Neuronal stem cell (in vitro differentiated cells): ENCODE measurements at regions not wholly inside any gene's neighbourhood (a gene's known extent, or its start where the extent isn't known, plus 50 kb on each side); places are given as distances from the start of the nearest gene placed in this dataset.
"Not testable (repeated sequence)": the region's sequence is repeated elsewhere in the genome, so short reads cannot be mapped to it uniquely, and the experiment has no call there.

Experiments
- DNase-seq: peaks from one replicate; pipeline ENCODE4 v3.0.0-alpha.2; 2013; ENCODE audit warnings: low spot score
- H2AFZ ChIP-seq: one replicate; pipeline ENCODE4 v1.6.1; 2013; ENCODE audit warnings: mild to moderate bottlenecking, low read length, inconsistent platforms
- H2AK5ac ChIP-seq: 2 replicates; pipeline ENCODE4 v1.6.1; 2013; ENCODE audit warnings: low read depth, mild to moderate bottlenecking, inconsistent platforms, low read length, moderate library complexity, mixed read lengths
- H2BK120ac ChIP-seq: 2 replicates; pipeline ENCODE4 v1.6.1; 2013; ENCODE audit warnings: low read depth, mild to moderate bottlenecking, inconsistent platforms, low read length, moderate library complexity, mixed read lengths
- H2BK12ac ChIP-seq: one replicate; pipeline ENCODE4 v1.6.1; 2013; ENCODE audit warnings: low read length, inconsistent platforms
- H2BK15ac ChIP-seq: 2 replicates; pipeline ENCODE4 v1.6.1; 2013; ENCODE audit warnings: mild to moderate bottlenecking, low read length, inconsistent platforms, mixed read lengths
- H2BK5ac ChIP-seq: one replicate; pipeline ENCODE4 v1.6.1; 2013; ENCODE audit warnings: inconsistent platforms, mild to moderate bottlenecking, low read length, moderate library complexity
- H3K14ac ChIP-seq: one replicate; pipeline ENCODE4 v1.6.1; 2013; ENCODE audit warnings: low read length, inconsistent platforms
- H3K18ac ChIP-seq: 2 replicates; pipeline ENCODE4 v1.6.1; 2013; ENCODE audit warnings: low read length, inconsistent platforms
- H3K23ac ChIP-seq: 2 replicates; pipeline ENCODE4 v1.6.1; 2013; ENCODE audit warnings: low read depth, mild to moderate bottlenecking, mixed read lengths, low read length, inconsistent platforms; ENCODE audit not compliant: poor library complexity
- H3K27ac ChIP-seq: replicated peaks from 3 replicates; pipeline ENCODE4 v1.5.1; 2013; ENCODE audit warnings: low read length, inconsistent platforms
- H3K27me3 ChIP-seq, 3 experiments: 2 replicates each; pipeline ENCODE4 v1.6.1; 2013; ENCODE audit warnings: low read length in 3 of 3, mild to moderate bottlenecking in 2 of 3, inconsistent platforms in 1 of 3, low read depth in 1 of 3, mixed read lengths in 1 of 3, moderate library complexity in 1 of 3; ENCODE audit not compliant: control insufficient read depth in 3 of 3, insufficient read depth in 3 of 3
- H3K36me3 ChIP-seq, 2 donors: replicated peaks in 1 of 2; 2 replicates each; pipeline ENCODE4 v1.6.1; 2013; ENCODE audit warnings: low read length in 2 of 2; ENCODE audit not compliant: control insufficient read depth in 2 of 2, insufficient read depth in 2 of 2
- H3K4ac ChIP-seq: 2 replicates; pipeline ENCODE4 v1.6.1; 2013; ENCODE audit warnings: inconsistent platforms, mild to moderate bottlenecking, low read length, moderate library complexity
- H3K4me1 ChIP-seq, 2 donors: 1 replicate in 1 of 2; 2 replicates in 1 of 2; pipeline ENCODE4 v1.6.1; 2013; ENCODE audit warnings: low read length in 2 of 2, low read depth in 1 of 2; ENCODE audit not compliant: control insufficient read depth in 2 of 2, insufficient read depth in 1 of 2
- H3K4me2 ChIP-seq: one replicate; pipeline ENCODE4 v1.6.1; 2013; ENCODE audit warnings: mild to moderate bottlenecking, low read length, inconsistent platforms; ENCODE audit not compliant: insufficient read depth, poor library complexity, severe bottlenecking
- H3K4me3 ChIP-seq, 2 donors: 2 replicates each; pipeline ENCODE4 v1.5.1; 2013; ENCODE audit warnings: low read length in 2 of 2, mild to moderate bottlenecking in 2 of 2, inconsistent platforms in 1 of 2, moderate library complexity in 1 of 2
- H3K79me1 ChIP-seq: one replicate; pipeline ENCODE4 v1.6.1; 2013; ENCODE audit warnings: low read depth, mild to moderate bottlenecking, inconsistent platforms, low read length, moderate library complexity
- H3K9ac ChIP-seq: one replicate; pipeline ENCODE4 v1.6.1; 2013; ENCODE audit warnings: mild to moderate bottlenecking, low read depth, low read length, inconsistent platforms; ENCODE audit not compliant: poor library complexity
- H3K9me3 ChIP-seq, 2 donors: replicated peaks in 1 of 2; 2 replicates each; pipeline versions ENCODE3 to v1.6.1; 2013; ENCODE audit warnings: low read length in 2 of 2, mild to moderate bottlenecking in 2 of 2, inconsistent platforms in 1 of 2, low read depth in 1 of 2, mixed read lengths in 1 of 2, moderate library complexity in 1 of 2; ENCODE audit not compliant: control insufficient read depth in 2 of 2, insufficient read depth in 1 of 2
- H4K8ac ChIP-seq: one replicate; pipeline ENCODE4 v1.6.1; 2013; ENCODE audit warnings: low read depth, mild to moderate bottlenecking, inconsistent platforms, low read length, moderate library complexity
- H4K91ac ChIP-seq: one replicate; pipeline ENCODE4 v1.6.1; 2013; ENCODE audit warnings: low read length, low read depth, mild to moderate bottlenecking, inconsistent platforms; ENCODE audit not compliant: poor library complexity
- WGBS, 2 donors: extraction: QIAGEN DNeasy Blood & Tissue Kit; methylation state at CpG; one replicate each; pipeline ENCODE4 v1.1.7; 2013; ENCODE audit warnings: missing lambda C conversion rate in 2 of 2, mixed read lengths in 1 of 2; ENCODE audit not compliant: insufficient read length in 2 of 2, insufficient replicate concordance in 1 of 2; ENCODE audit errors: extremely low coverage in 2 of 2; 5-methylcytosine and 5-hydroxymethylcytosine counted together

DNA sequence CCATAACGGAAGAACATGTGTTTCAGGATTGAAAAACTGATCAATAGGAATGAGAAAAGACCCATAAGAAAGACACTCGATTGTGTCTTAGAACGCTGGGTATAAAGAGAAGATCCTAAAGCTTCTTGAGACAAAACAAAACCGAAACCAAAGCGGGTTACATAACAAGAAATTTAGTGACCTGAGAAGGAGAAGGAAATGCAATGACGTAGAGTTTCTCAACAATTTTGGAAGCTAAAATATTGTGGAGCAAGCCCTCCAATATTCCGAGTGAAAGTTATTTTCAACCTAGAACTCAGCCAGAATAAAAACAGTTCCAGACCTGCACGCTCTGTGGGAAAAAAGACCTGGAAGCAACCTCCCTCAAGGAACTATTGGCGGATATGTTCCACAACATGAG is 81.9 kb upstream of the FREM1 start:
- H4K91ac ChIP-seq: no peak overlapping the region
- no peaks in the 10 kb centered on the region for H3K4me1 ChIP-seq
- H2AK5ac ChIP-seq: no peak overlapping the region
- no CpG with 5 or more reads among the region's 9 CpGs for WGBS, 2 donors
- no peaks in the 10 kb centered on the region for H3K79me1 ChIP-seq
- H2BK12ac ChIP-seq: no peak overlapping the region
- H3K4me2 ChIP-seq: no peak overlapping the region
- no peak for DNase-seq
- H3K27me3 ChIP-seq: no peaks in the 10 kb centered on the region
- no peak overlapping the region for H2BK120ac ChIP-seq
- no peak overlapping the region for H4K8ac ChIP-seq
- no peak overlapping the region for H3K4ac ChIP-seq
- no peak overlapping the region for H3K9ac ChIP-seq
- H3K14ac ChIP-seq: no peak overlapping the region
- H3K4me3 ChIP-seq: peak overlapping the region in 1 of 2 donors; percentile 77
- H3K9me3 ChIP-seq: no peaks in the 10 kb centered on the region
- H3K36me3 ChIP-seq: peaks cover 0 to 19% of the 10 kb centered on the region in 2 donors
- H3K23ac ChIP-seq: no peak overlapping the region
- H3K18ac ChIP-seq: no peak overlapping the region
- H2BK5ac ChIP-seq: no peak overlapping the region
- no peak overlapping the region for H3K27ac ChIP-seq
- peak overlapping the region; percentile 97 for H2AFZ ChIP-seq
- no peak overlapping the region for H2BK15ac ChIP-seq

DNA sequence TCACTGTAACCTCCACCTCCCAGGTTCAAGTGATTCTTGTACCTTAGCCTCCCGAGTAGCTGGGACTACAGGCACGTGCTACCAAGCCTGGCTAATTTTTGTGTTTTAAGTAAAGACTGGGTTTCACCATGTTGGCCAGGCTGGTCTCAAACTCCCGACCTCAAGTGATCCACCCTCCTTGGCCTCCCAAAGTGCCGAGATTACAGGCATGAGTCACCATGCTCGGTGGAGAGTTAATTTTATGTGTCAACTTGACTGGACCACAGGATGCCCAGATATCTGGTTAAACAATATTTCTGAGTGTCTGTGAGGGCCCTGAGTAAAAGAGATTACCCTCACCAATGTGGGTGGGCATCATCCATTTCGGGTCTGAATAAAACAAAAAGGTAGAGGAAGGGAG is 80.4 kb upstream of the FREM1 start:
- not testable (repeated sequence) for H2BK5ac ChIP-seq, H3K27me3 ChIP-seq, DNase-seq, H3K9ac ChIP-seq, H3K27ac ChIP-seq, H3K4me3 ChIP-seq, H3K4me2 ChIP-seq, H3K23ac ChIP-seq, H2AFZ ChIP-seq, H2BK12ac ChIP-seq, H2BK120ac ChIP-seq, H4K91ac ChIP-seq, H3K14ac ChIP-seq, H3K4ac ChIP-seq, H3K18ac ChIP-seq, H2BK15ac ChIP-seq, H3K79me1 ChIP-seq, H4K8ac ChIP-seq, H3K4me1 ChIP-seq, H3K9me3 ChIP-seq, H2AK5ac ChIP-seq
- peaks cover 0 to 25% of the 10 kb centered on the region in 2 donors for H3K36me3 ChIP-seq
- WGBS, 2 donors: no CpG with 5 or more reads among the region's 6 CpGs

DNA sequence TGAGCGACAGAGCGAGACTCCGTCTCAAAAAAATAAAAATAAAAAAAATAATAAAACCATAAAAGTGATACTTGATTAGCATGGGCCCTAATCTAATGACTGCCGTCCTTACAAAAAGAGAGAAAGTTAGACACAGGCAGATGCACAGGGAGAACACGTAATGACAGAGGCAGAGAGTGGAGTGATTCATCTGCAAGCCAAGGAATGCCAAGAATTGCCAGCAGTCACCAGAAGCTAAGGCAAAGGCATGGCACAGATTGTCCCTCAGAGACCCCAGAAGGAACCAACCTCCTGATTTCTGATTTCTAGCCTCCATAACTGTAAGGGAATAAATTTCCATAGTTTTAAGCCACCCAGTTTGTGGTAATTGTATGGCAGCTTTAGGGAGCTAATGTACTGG is 79.6 kb upstream of the FREM1 start:
- no peak overlapping the region for H2BK5ac ChIP-seq
- H4K91ac ChIP-seq: no peak overlapping the region
- no peak overlapping the region for H3K23ac ChIP-seq
- H2AK5ac ChIP-seq: no peak overlapping the region
- no peak overlapping the region for H3K4ac ChIP-seq
- no peak overlapping the region for H2AFZ ChIP-seq
- H3K4me2 ChIP-seq: no peak overlapping the region
- H3K9me3 ChIP-seq: no peaks in the 10 kb centered on the region
- no peaks in the 10 kb centered on the region for H3K79me1 ChIP-seq
- no peaks in the 10 kb centered on the region for H3K27me3 ChIP-seq
- H3K14ac ChIP-seq: no peak overlapping the region
- no peak overlapping the region for H2BK12ac ChIP-seq
- H2BK15ac ChIP-seq: no peak overlapping the region
- no peaks in the 10 kb centered on the region for H3K4me1 ChIP-seq
- no peak overlapping the region for H3K4me3 ChIP-seq
- H3K18ac ChIP-seq: no peak overlapping the region
- H3K27ac ChIP-seq: no peak overlapping the region
- DNase-seq: no peak
- H4K8ac ChIP-seq: no peak overlapping the region
- H3K36me3 ChIP-seq: peaks cover 0 to 29% of the 10 kb centered on the region in 2 donors
- no peak overlapping the region for H2BK120ac ChIP-seq
- WGBS, 2 donors: no CpG with 5 or more reads among the region's 5 CpGs
- no peak overlapping the region for H3K9ac ChIP-seq

- not testable (repeated sequence) for DNase-seq, H2AFZ ChIP-seq, H3K18ac ChIP-seq, H3K4me1 ChIP-seq, H3K4me3 ChIP-seq, H3K9ac ChIP-seq, H2BK12ac ChIP-seq, H2AK5ac ChIP-seq, H3K9me3 ChIP-seq, H4K8ac ChIP-seq, H2BK5ac ChIP-seq, H3K4ac ChIP-seq, H2BK120ac ChIP-seq, H2BK15ac ChIP-seq, H3K23ac ChIP-seq, H3K79me1 ChIP-seq, H3K4me2 ChIP-seq, H4K91ac ChIP-seq, H3K27me3 ChIP-seq, H3K27ac ChIP-seq, H3K14ac ChIP-seq
- no CpG with 5 or more reads among the region's 7 CpGs for WGBS, 2 donors
- peaks cover 0 to 33% of the 10 kb centered on the region in 2 donors for H3K36me3 ChIP-seq
Observed at GRCh38 chr9:14989336-14989735, 79.1 kb upstream of the FREM1 start.
